Stomach (tissue), 4 donors: ENCODE measurements at regions not wholly inside any gene's neighbourhood (a gene's known extent, or its start where the extent isn't known, plus 50 kb on each side); places are given as distances from the start of the nearest gene placed in this dataset.

Experiments
- POLR2A ChIP-seq, 4 donors: fragments of 450-650 bp; IDR thresholded peaks; one replicate each; pipeline ENCODE4 v1.6.1; 2016; ENCODE audit warnings: antibody characterized with exemption in 4 of 4, control low read depth in 2 of 4, mild to moderate bottlenecking in 1 of 4, moderate library complexity in 1 of 4
- POLR2AphosphoS5 ChIP-seq, 3 donors: sonication (generic); formaldehyde crosslinking; IDR thresholded peaks; one replicate each; pipeline ENCODE4 v1.6.1; 2016; ENCODE audit warnings: antibody characterized with exemption in 3 of 3
- TF ChIP-seq, protein P1 (sequence below), 7 experiments: fragments of 450-650 bp in 4 of 7; fragments of 200-600 bp in 3 of 7; sonication (generic) in 3 of 7; IDR thresholded peaks; one replicate each; pipeline ENCODE4 v1.5.1; 2016 to 2019; ENCODE audit warnings: antibody characterized with exemption in 7 of 7, control low read depth in 2 of 7, mild to moderate bottlenecking in 1 of 7

DNA sequence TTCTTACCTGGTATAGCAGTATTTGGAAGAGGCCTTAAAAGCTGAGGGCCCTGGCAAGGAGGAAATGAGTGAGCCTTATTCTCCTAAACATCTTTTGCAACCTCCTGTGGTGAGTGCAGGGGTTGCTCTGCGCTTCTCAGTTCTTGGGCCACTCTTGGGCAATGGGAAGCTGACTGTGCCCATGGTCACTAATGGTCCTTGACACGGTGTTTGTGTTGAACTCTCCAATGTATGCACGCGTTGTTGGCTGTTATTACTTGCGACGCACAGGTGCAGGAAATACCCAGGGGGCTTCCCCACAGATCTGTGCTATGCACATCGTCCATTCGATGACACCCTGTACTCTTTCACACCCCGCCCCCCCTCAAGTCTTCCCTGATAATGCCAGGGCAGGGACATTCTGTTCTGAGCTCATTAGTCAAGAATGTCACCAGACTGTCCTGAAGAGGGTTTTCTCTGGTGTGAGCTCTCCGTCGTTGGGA lies 79.7 kb downstream of the EDN1 start:
- TF ChIP-seq, protein P1, sequence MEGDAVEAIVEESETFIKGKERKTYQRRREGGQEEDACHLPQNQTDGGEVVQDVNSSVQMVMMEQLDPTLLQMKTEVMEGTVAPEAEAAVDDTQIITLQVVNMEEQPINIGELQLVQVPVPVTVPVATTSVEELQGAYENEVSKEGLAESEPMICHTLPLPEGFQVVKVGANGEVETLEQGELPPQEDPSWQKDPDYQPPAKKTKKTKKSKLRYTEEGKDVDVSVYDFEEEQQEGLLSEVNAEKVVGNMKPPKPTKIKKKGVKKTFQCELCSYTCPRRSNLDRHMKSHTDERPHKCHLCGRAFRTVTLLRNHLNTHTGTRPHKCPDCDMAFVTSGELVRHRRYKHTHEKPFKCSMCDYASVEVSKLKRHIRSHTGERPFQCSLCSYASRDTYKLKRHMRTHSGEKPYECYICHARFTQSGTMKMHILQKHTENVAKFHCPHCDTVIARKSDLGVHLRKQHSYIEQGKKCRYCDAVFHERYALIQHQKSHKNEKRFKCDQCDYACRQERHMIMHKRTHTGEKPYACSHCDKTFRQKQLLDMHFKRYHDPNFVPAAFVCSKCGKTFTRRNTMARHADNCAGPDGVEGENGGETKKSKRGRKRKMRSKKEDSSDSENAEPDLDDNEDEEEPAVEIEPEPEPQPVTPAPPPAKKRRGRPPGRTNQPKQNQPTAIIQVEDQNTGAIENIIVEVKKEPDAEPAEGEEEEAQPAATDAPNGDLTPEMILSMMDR (IDR thresholded peaks at IDR 0.05): no peak
- TF ChIP-seq POLR2AphosphoS5 (IDR thresholded peaks at IDR 0.05) (no peak), POLR2A (IDR thresholded peaks at IDR 0.05) (no peak)
